GM12874 (cell line): ENCODE measurements at regions not wholly inside any gene's neighbourhood (a gene's known extent, or its start where the extent isn't known, plus 50 kb on each side); places are given as distances from the start of the nearest gene placed in this dataset.

Experiments
- CTCF ChIP-seq: IDR thresholded peaks from 2 replicates; pipeline ENCODE4 v1.5.1; 2011; ENCODE audit warnings: low read depth, mild to moderate bottlenecking, control low read depth, low read length, moderate library complexity; ENCODE audit not compliant: insufficient read depth

- TF ChIP-seq CTCF: no peak
These were observed 187.2 kb downstream of the KCNA5 start for GRCh38 chr12:5230861-5231260.

GRCh38 chr12:5232291-5232690 is 188.6 kb downstream of the KCNA5 start:
- no peak for TF ChIP-seq CTCF

GRCh38 chr12:5232826-5233500 is 189.3 kb downstream of the KCNA5 start:
- no peak for TF ChIP-seq CTCF

GRCh38 chr12:5236022-5236640 is 192.5 kb downstream of the KCNA5 start:
- TF ChIP-seq CTCF: no peak

GRCh38 chr12:5242440-5242839 is 189.5 kb upstream of the NTF3 start:
- TF ChIP-seq CTCF: no peak

GRCh38 chr12:5243014-5243413 is 188.9 kb upstream of the NTF3 start:
- TF ChIP-seq CTCF: no peak

- no peak for TF ChIP-seq CTCF
These were observed 187.4 kb upstream of the NTF3 start for GRCh38 chr12:5244513-5244972.
